ENCODE measurements at regions not wholly inside any gene's neighbourhood (a gene's known extent, or its start where the extent isn't known, plus 50 kb on each side); places are given as distances from the start of the nearest gene placed in this dataset.
"Not testable (repeated sequence)": the region's sequence is repeated elsewhere in the genome, so short reads cannot be mapped to it uniquely, and the experiment has no call there.

DNA sequence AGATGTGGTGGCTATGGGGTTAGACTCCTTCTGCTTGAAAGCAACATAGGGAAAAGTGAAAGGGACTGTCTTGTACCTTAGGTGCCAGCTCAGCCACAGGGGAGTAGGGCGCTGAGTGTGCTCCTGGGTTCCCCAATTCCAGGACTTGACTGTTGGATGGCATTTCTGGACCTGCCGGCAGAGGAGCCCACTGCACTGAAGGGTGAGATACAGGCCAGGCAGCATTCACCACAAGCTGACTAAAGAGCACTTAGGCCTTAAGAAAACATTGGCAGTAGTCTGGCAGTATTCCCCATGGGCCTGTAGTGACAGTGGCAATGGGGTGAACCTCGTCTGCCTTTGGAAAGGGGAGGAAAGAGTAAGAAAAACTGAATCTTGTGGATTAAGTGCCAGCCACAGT is 67.1 kb upstream of the TMTC2 start:
- no peak for DNase-seq (ENCODE audit: low read depth)
- no peak overlapping the region for H3K4me3 ChIP-seq (ENCODE audit: low read depth, low read length)
- TF ChIP-seq, protein P1, sequence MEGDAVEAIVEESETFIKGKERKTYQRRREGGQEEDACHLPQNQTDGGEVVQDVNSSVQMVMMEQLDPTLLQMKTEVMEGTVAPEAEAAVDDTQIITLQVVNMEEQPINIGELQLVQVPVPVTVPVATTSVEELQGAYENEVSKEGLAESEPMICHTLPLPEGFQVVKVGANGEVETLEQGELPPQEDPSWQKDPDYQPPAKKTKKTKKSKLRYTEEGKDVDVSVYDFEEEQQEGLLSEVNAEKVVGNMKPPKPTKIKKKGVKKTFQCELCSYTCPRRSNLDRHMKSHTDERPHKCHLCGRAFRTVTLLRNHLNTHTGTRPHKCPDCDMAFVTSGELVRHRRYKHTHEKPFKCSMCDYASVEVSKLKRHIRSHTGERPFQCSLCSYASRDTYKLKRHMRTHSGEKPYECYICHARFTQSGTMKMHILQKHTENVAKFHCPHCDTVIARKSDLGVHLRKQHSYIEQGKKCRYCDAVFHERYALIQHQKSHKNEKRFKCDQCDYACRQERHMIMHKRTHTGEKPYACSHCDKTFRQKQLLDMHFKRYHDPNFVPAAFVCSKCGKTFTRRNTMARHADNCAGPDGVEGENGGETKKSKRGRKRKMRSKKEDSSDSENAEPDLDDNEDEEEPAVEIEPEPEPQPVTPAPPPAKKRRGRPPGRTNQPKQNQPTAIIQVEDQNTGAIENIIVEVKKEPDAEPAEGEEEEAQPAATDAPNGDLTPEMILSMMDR (IDR thresholded peaks at IDR 0.05; ENCODE audit: insufficient read depth, low read depth, low read length) = no peak

DNA sequence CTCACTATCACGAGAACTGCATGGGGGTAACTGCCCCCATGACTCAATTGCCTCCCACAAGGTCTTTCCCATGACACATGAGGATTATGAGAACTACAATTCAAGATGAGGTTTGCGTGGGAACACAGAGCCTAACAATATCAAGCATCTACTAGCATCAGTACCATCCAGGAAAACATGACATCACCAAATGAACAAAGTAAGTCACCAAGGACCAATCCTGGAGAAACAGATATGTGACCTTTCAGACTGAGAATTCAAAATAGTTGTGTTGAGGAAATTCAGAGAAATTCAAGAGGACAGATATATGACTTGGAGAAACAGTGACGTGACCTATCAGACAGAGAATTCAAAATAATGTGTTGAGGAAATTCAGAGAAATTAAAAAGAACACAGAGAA is 65.8 kb upstream of the TMTC2 start:
- H3K4me3 ChIP-seq (ENCODE audit: low read depth, low read length) = no peak overlapping the region
- no peak for DNase-seq (ENCODE audit: low read depth)
- TF ChIP-seq, protein P1 (IDR thresholded peaks at IDR 0.05; ENCODE audit: insufficient read depth, low read depth, low read length) = no peak

DNA sequence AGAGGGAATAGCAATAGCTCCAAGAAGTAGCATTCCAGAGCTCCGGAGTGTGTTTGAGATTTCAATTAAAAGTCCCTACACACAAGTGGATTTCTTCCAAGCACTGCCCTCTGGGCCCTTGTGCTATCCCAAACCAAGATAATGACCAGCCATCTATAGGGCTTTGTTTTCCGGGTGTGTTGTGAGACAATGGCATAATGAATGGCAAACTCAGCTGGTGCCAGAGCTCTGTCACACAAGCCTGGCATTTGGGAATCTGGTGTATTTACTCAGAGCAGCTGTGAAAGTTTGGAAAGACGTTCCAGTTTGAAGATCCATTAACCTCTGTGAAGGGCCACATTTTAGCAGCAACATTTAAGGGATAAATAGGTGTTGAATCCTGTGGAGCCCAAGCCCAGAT is 61.2 kb upstream of the TMTC2 start:
- no peak overlapping the region for H3K4me3 ChIP-seq (ENCODE audit: low read depth, low read length)
- DNase-seq (ENCODE audit: low read depth) = no peak
- TF ChIP-seq, protein P1 (IDR thresholded peaks at IDR 0.05; ENCODE audit: insufficient read depth, low read depth, low read length) = no peak

DNA sequence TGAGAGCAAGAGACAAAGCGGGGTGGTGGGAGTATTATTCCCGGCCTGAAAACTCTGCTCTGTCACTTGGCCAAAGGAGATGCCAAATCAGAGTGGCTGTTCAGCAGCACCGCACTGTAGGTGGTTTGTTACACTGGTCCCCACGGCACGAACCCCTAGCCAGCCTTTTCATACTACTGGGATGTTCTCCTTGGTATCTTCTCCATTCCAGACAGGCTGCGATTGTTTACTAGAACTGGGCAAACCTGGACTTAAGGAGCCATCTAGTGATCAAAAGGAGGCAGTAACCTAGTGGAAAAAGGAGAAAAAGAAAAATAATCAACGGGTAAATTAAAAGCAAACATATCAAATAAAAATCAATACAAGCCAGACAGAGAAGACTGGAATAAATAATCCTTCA is 58.9 kb upstream of the TMTC2 start:
- TF ChIP-seq, protein P1 (IDR thresholded peaks at IDR 0.05; ENCODE audit: insufficient read depth, low read depth, low read length) = peak; percentile 32
- DNase-seq (ENCODE audit: low read depth) = peak; percentile 14

DNA sequence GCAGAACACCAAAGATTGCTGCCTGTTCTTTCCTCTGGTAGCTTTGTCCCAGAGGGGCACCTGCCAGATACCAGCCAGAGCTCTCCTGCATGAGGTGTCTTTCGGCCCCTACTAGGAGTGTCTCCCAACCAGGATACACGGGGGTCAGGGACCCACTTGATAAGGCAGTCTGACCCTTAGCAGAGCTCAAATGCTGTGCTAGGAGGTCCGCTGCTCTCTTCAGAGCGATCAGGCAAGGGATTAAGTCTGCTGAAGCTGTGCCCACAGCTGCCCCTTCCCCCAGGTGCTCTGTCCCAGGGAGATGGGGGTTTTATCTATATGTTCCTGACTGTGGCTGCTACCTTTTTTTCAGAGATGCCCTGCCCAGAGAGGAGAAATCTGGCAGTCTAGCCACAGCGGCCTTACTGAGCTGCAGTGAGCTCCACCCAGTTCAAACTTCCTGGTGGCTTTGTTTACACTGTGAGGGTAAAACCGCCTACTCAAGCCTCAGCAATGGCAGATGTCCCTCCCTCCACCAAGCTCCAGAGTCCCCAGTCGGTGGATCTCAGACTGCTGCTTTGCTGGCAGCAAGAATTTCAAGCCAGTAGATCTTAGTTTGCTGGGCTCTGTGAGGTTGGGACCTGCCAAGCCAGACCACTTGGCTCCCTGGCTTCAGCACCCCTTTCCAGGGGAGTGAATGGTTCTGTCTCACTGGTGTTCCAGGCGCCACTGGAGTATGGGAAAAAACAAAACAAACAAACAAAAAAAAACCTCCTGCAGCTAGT is 52.0 kb upstream of the TMTC2 start:
- not testable (repeated sequence) for DNase-seq (ENCODE audit: low read depth)

More for the DNA sequence above, 58.9 kb upstream of the TMTC2 start:
- H3K4me3 ChIP-seq (ENCODE audit: low read depth, low read length) = no peak overlapping the region

DNA sequence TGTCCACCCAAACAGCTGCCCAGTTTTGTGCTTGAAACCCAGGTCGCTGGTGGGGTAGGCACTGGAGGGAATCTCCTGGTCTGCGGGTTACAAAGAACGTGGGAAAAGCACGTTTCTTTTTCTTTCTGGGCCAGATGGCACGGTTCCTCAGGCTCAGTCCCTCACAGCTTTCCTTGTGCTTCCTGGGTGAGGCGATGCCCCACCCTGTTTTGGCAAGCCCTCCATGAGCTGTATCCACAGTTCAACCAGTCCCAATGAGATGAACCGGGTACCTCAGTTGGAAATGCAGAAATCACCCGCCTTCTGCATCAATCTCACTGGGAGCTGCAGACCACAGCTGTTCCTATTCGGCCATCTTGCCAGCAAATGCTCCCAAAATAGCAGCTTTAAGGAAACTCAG is 51.4 kb upstream of the TMTC2 start:
- no peak for DNase-seq (ENCODE audit: low read depth)
- TF ChIP-seq, protein P1 (IDR thresholded peaks at IDR 0.05; ENCODE audit: insufficient read depth, low read depth, low read length) = no peak
- H3K4me3 ChIP-seq (ENCODE audit: low read depth, low read length) = no peak overlapping the region

More for the DNA sequence above, 52.0 kb upstream of the TMTC2 start:
- H3K4me3 ChIP-seq (ENCODE audit: low read depth, low read length) = not testable (repeated sequence)

All from fibroblast of villous mesenchyme (primary cell).